Hypothalamus (tissue), 51 donors: ENCODE measurements at regions not wholly inside any gene's neighbourhood (a gene's known extent, or its start where the extent isn't known, plus 50 kb on each side); places are given as distances from the start of the nearest gene placed in this dataset.
"Not testable (repeated sequence)": the region's sequence is repeated elsewhere in the genome, so short reads cannot be mapped to it uniquely, and the experiment has no call there.

Source experiments
- DNase-seq, 51 donors: peaks; one replicate each; lab custom pipeline; 2025; lab: John Stamatoyannopoulos, UW

GRCh38 chr1:82154219-82154970, 353.7 kb downstream of the ADGRL2 start:
- no peak for DNase-seq

- no peak for DNase-seq
These were observed 353.0 kb downstream of the ADGRL2 start for GRCh38 chr1:82153752-82154151.

GRCh38 chr1:82153272-82153629, 352.5 kb downstream of the ADGRL2 start:
- DNase-seq = peak in 1 of 51 donors; percentile 14

GRCh38 chr1:82152356-82153271, 351.9 kb downstream of the ADGRL2 start:
- no peak for DNase-seq

GRCh38 chr1:82145656-82146055, 344.9 kb downstream of the ADGRL2 start:
- no peak for DNase-seq

- DNase-seq = no peak
These were observed 342.5 kb downstream of the ADGRL2 start for GRCh38 chr1:82143108-82143833.

- DNase-seq = no peak
These were observed 340.7 kb downstream of the ADGRL2 start for GRCh38 chr1:82141390-82141789.

GRCh38 chr1:82139751-82140468, 339.2 kb downstream of the ADGRL2 start:
- DNase-seq = no peak

GRCh38 chr1:82136351-82136750, 335.6 kb downstream of the ADGRL2 start:
- DNase-seq = not testable (repeated sequence)

GRCh38 chr1:82125866-82126265, 325.1 kb downstream of the ADGRL2 start:
- no peak for DNase-seq

GRCh38 chr1:82125119-82125518, 324.4 kb downstream of the ADGRL2 start:
- DNase-seq = no peak

GRCh38 chr1:82121421-82121820, 320.7 kb downstream of the ADGRL2 start:
- no peak for DNase-seq

- DNase-seq = peak in 1 of 51 donors; percentile 0
These were observed 315.4 kb downstream of the ADGRL2 start for GRCh38 chr1:82116105-82116504.

- DNase-seq = no peak
These were observed 314.2 kb downstream of the ADGRL2 start for GRCh38 chr1:82114887-82115286.

- no peak for DNase-seq
These were observed 309.9 kb downstream of the ADGRL2 start for GRCh38 chr1:82110366-82111254.

GRCh38 chr1:82108843-82109242, 308.1 kb downstream of the ADGRL2 start:
- no peak for DNase-seq

GRCh38 chr1:82106672-82107071, 305.9 kb downstream of the ADGRL2 start:
- no peak for DNase-seq

- DNase-seq = no peak
These were observed 298.4 kb downstream of the ADGRL2 start for GRCh38 chr1:82099170-82099569.

- no peak for DNase-seq
These were observed 293.4 kb downstream of the ADGRL2 start for GRCh38 chr1:82094136-82094535.
